GM12864 (cell line): ENCODE measurements at regions not wholly inside any gene's neighbourhood (a gene's known extent, or its start where the extent isn't known, plus 50 kb on each side); places are given as distances from the start of the nearest gene placed in this dataset.

ENCODE experiments used
- DNase-seq: peaks from one replicate; pipeline ENCODE4 v3.0.0-alpha.2; 2011; ENCODE audit warnings: low read depth
- H3K4me3 ChIP-seq: 2 replicates; pipeline ENCODE4 v1.5.1; 2011; ENCODE audit warnings: mild to moderate bottlenecking, low read depth, low read length, control low read depth
- CTCF ChIP-seq: IDR thresholded peaks from 2 replicates; pipeline ENCODE4 v1.5.1; 2011; ENCODE audit warnings: low read depth, mild to moderate bottlenecking, moderate library complexity, low read length, control low read depth, inconsistent platforms; ENCODE audit errors: missing control alignments

GRCh38 chr11:134529212-134530096, 117.4 kb upstream of the B3GAT1 start:
- no peak for TF ChIP-seq CTCF
- DNase-seq, result no peak

GRCh38 chr11:134528453-134528852, 116.4 kb upstream of the B3GAT1 start:
- no peak overlapping the region for H3K4me3 ChIP-seq
- DNase-seq, result no peak
- no peak for TF ChIP-seq CTCF

More at GRCh38 chr11:134529212-134530096, 117.4 kb upstream of the B3GAT1 start:
- H3K4me3 ChIP-seq, result no peak overlapping the region

GRCh38 chr11:134527382-134528243, 115.6 kb upstream of the B3GAT1 start:
- no peak overlapping the region for H3K4me3 ChIP-seq
- no peak for DNase-seq
- no peak for TF ChIP-seq CTCF

- no peak for TF ChIP-seq CTCF
- no peak for DNase-seq
- no peak overlapping the region for H3K4me3 ChIP-seq
These were observed 113.1 kb upstream of the B3GAT1 start for GRCh38 chr11:134524896-134525845.

GRCh38 chr11:134524201-134524600, 112.2 kb upstream of the B3GAT1 start:
- no peak for DNase-seq
- no peak overlapping the region for H3K4me3 ChIP-seq
- TF ChIP-seq CTCF, result no peak
